PC-3 (cell line): ENCODE measurements at regions not wholly inside any gene's neighbourhood (a gene's known extent, or its start where the extent isn't known, plus 50 kb on each side); places are given as distances from the start of the nearest gene placed in this dataset.

ENCODE experiments used
- ATAC-seq: fragments of 200-7000 bp; cut with Tn5 transposase; 2 replicates; pipeline ENCODE4 v1.9.1; 2020; ENCODE audit warnings: mild to moderate bottlenecking, moderate library complexity
- BruUV-seq: library from RNA; stranded (reverse); fragments of 400-500 nt; replicated peaks from 2 replicates; lab custom pipeline; 2021; lab: Mats Ljungman, UMichigan
- CTCF ChIA-PET: fragments of 300-600 bp; sonication (Branson Sonifier 250); formaldehyde crosslinking; loops from one replicate; lab custom pipeline; 2022; ENCODE audit warnings: antibody characterized with exemption; lab: Charles Lee
- POLR2A ChIA-PET: fragments of 300-600 bp; sonication (Branson Sonifier 250); formaldehyde crosslinking; loops from one replicate; lab custom pipeline; 2022; ENCODE audit warnings: antibody characterized with exemption; ENCODE audit not compliant: unreplicated experiment; lab: Charles Lee
- DNase-seq: peaks from one replicate; pipeline ENCODE4 v3.0.0-alpha.2; 2015
- H2AFZ ChIP-seq: fragments of 300-600 bp; sonication (generic); 2 replicates; pipeline ENCODE4 v1.6.0; 2016; ENCODE audit warnings: antibody characterized with exemption, low read length
- H3F3A ChIP-seq: fragments of 300-600 bp; sonication (generic); one replicate; pipeline ENCODE4 v1.6.0; 2017; ENCODE audit warnings: antibody characterized with exemption, low read length, control low read depth, mild to moderate bottlenecking; ENCODE audit not compliant: unreplicated experiment
- H3K27ac ChIP-seq: fragments of 300-600 bp; sonication (generic); 2 replicates; pipeline ENCODE4 v1.5.1; 2016; ENCODE audit warnings: mild to moderate bottlenecking, low read length
- H3K27me3 ChIP-seq: fragments of 300-600 bp; sonication (generic); 2 replicates; pipeline ENCODE4 v1.6.1; 2016; ENCODE audit warnings: low read length, mixed read lengths
- H3K36me3 ChIP-seq: fragments of 300-600 bp; sonication (generic); 2 replicates; pipeline ENCODE4 v1.6.1; 2016; ENCODE audit warnings: low read depth, mixed run types, low read length, mixed read lengths
- H3K4me1 ChIP-seq: fragments of 300-600 bp; sonication (generic); 2 replicates; pipeline ENCODE4 v1.5.1; 2016; ENCODE audit warnings: low read length; ENCODE audit not compliant: insufficient read depth
- H3K4me2 ChIP-seq: fragments of 300-600 bp; sonication (generic); 2 replicates; pipeline ENCODE4 v1.6.0; 2016; ENCODE audit warnings: low read length
- H3K4me3 ChIP-seq: fragments of 300-600 bp; sonication (generic); 2 replicates; pipeline ENCODE4 v1.5.1; 2016; ENCODE audit warnings: mild to moderate bottlenecking, low read length, mixed read lengths
- H3K79me2 ChIP-seq: fragments of 300-600 bp; sonication (generic); 2 replicates; pipeline ENCODE4 v1.6.1; 2017; ENCODE audit warnings: low read length, mixed read lengths
- H3K9ac ChIP-seq: fragments of 300-600 bp; sonication (generic); 2 replicates; pipeline ENCODE4 v1.6.0; 2016; ENCODE audit warnings: mild to moderate bottlenecking, low read length
- H3K9me2 ChIP-seq: fragments of 300-600 bp; sonication (generic); replicated peaks from 2 replicates; pipeline ENCODE4 v1.6.1; 2016; ENCODE audit warnings: mixed run types, low read length, mixed read lengths
- H3K9me3 ChIP-seq: fragments of 300-600 bp; sonication (generic); 2 replicates; pipeline ENCODE4 v1.6.1; 2016; ENCODE audit warnings: low read length, mixed read lengths
- H4K20me1 ChIP-seq: fragments of 300-600 bp; sonication (generic); 2 replicates; pipeline ENCODE4 v1.6.1; 2016; ENCODE audit warnings: low read length, mixed read lengths
- EZH2 ChIP-seq: fragments of 300-600 bp; sonication (generic); IDR thresholded peaks from one replicate; pipeline ENCODE4 v1.6.1; 2017; ENCODE audit warnings: antibody characterized with exemption, mild to moderate bottlenecking, low read length; ENCODE audit not compliant: unreplicated experiment
- EZH2phosphoT487 ChIP-seq: fragments of 300-600 bp; sonication (generic); IDR thresholded peaks from 2 replicates; pipeline ENCODE4 v1.6.1; 2018; ENCODE audit warnings: mild to moderate bottlenecking, antibody characterized with exemption, low read length, borderline replicate concordance
- intact Hi-C: fragments of 100-400 bp; cut with micrococcal nuclease; formaldehyde crosslinking; loops from 2 replicates; pipeline ENCODE4 v1.9.0; 2023
- TF ChIP-seq, protein P1 (sequence below): fragments of 300-600 bp; sonication (generic); conservative IDR thresholded peaks from 2 replicates; pipeline ENCODE4 v1.5.1; 2017; ENCODE audit warnings: antibody characterized with exemption, low read depth, mild to moderate bottlenecking, low read length

DNA sequence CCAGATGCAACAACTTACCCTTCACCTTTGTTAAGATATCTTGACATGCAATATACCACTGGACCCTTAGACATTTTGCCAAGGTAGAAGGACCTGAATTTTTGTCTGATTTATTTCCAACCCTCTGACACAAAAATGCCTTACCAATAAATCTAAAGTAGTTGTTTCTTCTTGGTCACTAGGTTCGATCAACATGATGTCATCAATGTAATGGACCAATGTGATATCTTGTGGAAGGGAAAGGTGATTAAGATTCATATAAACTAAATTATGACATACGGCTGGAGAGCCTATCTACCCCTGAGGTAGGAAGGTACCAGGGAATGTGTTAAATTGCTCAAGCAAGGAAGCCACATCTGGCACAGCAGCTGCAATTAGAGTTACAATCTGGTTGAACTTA lies 67.7 kb upstream of the SERPINE2 start:
- ChIA-PET CTCF (no interaction called here), POLR2A (no interaction called here)
- 0 out of 2 replicates have a peak, but pooled peaks cover 7% of the 10 kb centered on the region for H3K9me2 ChIP-seq

GRCh38 chr2:224104668-224105386 lies 65.7 kb upstream of the SERPINE2 start:
- peaks cover 12% of the 10 kb centered on the region for H3K4me1 ChIP-seq
- no TSS peak for BruUV-seq

More for the DNA sequence above, 67.7 kb upstream of the SERPINE2 start:
- no peak overlapping the region for H3K4me2 ChIP-seq
- no peak overlapping the region for H3K27ac ChIP-seq
- H3K27me3 ChIP-seq: no peaks in the 10 kb centered on the region
- ATAC-seq (no peak), DNase-seq (no peak)
- no peaks in the 10 kb centered on the region for H4K20me1 ChIP-seq
- H3K9ac ChIP-seq: no peak overlapping the region
- intact Hi-C loops: no loop called here
- no peak for TF ChIP-seq EZH2phosphoT487
- TF ChIP-seq EZH2: no peak
- TF ChIP-seq, protein P1, sequence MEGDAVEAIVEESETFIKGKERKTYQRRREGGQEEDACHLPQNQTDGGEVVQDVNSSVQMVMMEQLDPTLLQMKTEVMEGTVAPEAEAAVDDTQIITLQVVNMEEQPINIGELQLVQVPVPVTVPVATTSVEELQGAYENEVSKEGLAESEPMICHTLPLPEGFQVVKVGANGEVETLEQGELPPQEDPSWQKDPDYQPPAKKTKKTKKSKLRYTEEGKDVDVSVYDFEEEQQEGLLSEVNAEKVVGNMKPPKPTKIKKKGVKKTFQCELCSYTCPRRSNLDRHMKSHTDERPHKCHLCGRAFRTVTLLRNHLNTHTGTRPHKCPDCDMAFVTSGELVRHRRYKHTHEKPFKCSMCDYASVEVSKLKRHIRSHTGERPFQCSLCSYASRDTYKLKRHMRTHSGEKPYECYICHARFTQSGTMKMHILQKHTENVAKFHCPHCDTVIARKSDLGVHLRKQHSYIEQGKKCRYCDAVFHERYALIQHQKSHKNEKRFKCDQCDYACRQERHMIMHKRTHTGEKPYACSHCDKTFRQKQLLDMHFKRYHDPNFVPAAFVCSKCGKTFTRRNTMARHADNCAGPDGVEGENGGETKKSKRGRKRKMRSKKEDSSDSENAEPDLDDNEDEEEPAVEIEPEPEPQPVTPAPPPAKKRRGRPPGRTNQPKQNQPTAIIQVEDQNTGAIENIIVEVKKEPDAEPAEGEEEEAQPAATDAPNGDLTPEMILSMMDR: no peak
- H3K4me3 ChIP-seq: no peak overlapping the region
- no peaks in the 10 kb centered on the region for H3K36me3 ChIP-seq
- no peak overlapping the region for H2AFZ ChIP-seq
- H3K79me2 ChIP-seq: no peaks in the 10 kb centered on the region
- H3K9me3 ChIP-seq: no peaks in the 10 kb centered on the region
- H3F3A ChIP-seq: no peaks in the 10 kb centered on the region
- H3K4me1 ChIP-seq: peaks cover 10% of the 10 kb centered on the region
- no TSS peak for BruUV-seq

More at GRCh38 chr2:224104668-224105386, 65.7 kb upstream of the SERPINE2 start:
- intact Hi-C loops: no loop called here
- Histone ChIP-seq H2AFZ (no peak overlapping the region), H3K4me3 (no peak overlapping the region), H3K27me3 (no peaks in the 10 kb centered on the region), H3F3A (no peaks in the 10 kb centered on the region), H3K9me2 (0 out of 2 replicates have a peak, but pooled peaks cover 7% of the 10 kb centered on the region), H3K9me3 (no peaks in the 10 kb centered on the region), H3K27ac (no peak overlapping the region), H4K20me1 (no peaks in the 10 kb centered on the region), H3K4me2 (no peak overlapping the region), H3K9ac (no peak overlapping the region), H3K36me3 (no peaks in the 10 kb centered on the region), H3K79me2 (no peaks in the 10 kb centered on the region)
- TF ChIP-seq EZH2phosphoT487 (no peak), EZH2 (no peak)
- TF ChIP-seq, protein P1: no peak
- no peak for ATAC-seq
- DNase-seq: no peak
- CTCF ChIA-PET: no interaction called here
- POLR2A ChIA-PET: no interaction called here
